K562 (cell line): ENCODE measurements at regions not wholly inside any gene's neighbourhood (a gene's known extent, or its start where the extent isn't known, plus 50 kb on each side); places are given as distances from the start of the nearest gene placed in this dataset.

Experiments
- AFF4 ChIP-seq: sonication (generic); formaldehyde crosslinking; IDR thresholded peaks from 2 replicates; pipeline ENCODE4 v1.8.0; 2023; ENCODE audit warnings: mild to moderate bottlenecking, missing genetic modification reagents
- EZH2 ChIP-seq: IDR thresholded peaks from 2 replicates; pipeline ENCODE4 v1.6.1; 2012; ENCODE audit warnings: low read depth, mild to moderate bottlenecking, inconsistent platforms, low read length, borderline replicate concordance
- FOSL1 ChIP-seq: fragments of 200-800 bp; sonication (Bioruptor generic); conservative IDR thresholded peaks from 2 replicates; pipeline ENCODE4 v1.6.1; 2016; ENCODE audit warnings: missing genetic modification characterization, missing compliant biosample characterization
- HCFC1 ChIP-seq: IDR thresholded peaks from 2 replicates; pipeline ENCODE4 v1.6.1; 2012; ENCODE audit warnings: low read depth, low read length, improper control_type of control experiment
- MBD1 ChIP-seq: fragments of 250-450 bp; sonication (Bioruptor Pico); IDR thresholded peaks from 2 replicates; pipeline ENCODE4 v1.8.0; 2022; ENCODE audit warnings: inconsistent platforms
- NR1H2 ChIP-seq: sonication (generic); formaldehyde crosslinking; IDR thresholded peaks from 2 replicates; pipeline ENCODE4 v1.4.0; 2020; ENCODE audit warnings: mild to moderate bottlenecking, missing genetic modification reagents
- PATZ1 ChIP-seq: fragments of 250-450 bp; sonication (Bioruptor Pico); IDR thresholded peaks from 2 replicates; pipeline ENCODE4 v1.5.0; 2020; ENCODE audit warnings: mild to moderate bottlenecking, borderline replicate concordance
- POLR2A ChIP-seq: fragments of 450-650 bp; conservative IDR thresholded peaks from 2 replicates; pipeline ENCODE4 v1.6.1; 2016
- POLR2AphosphoS5 ChIP-seq: IDR thresholded peaks from 2 replicates; pipeline ENCODE4 v1.6.1; 2011; ENCODE audit warnings: mild to moderate bottlenecking, low read depth, low read length, moderate library complexity; ENCODE audit not compliant: control insufficient read depth, insufficient read depth
- POLR3A ChIP-seq: IDR thresholded peaks from 2 replicates; pipeline ENCODE4 v1.6.1; 2011; ENCODE audit warnings: borderline replicate concordance, mild to moderate bottlenecking, moderate library complexity; ENCODE audit not compliant: insufficient read length, insufficient read depth; ENCODE audit errors: extremely low read depth
- RBM14 ChIP-seq: fragments of 200-400 bp; formaldehyde crosslinking; IDR thresholded peaks from 2 replicates; pipeline ENCODE4 v1.6.1; 2018; ENCODE audit warnings: low read depth, mild to moderate bottlenecking, low read length, moderate library complexity, borderline replicate concordance; ENCODE audit not compliant: insufficient read depth
- TAF9B ChIP-seq: fragments of 450-650 bp; IDR thresholded peaks from 2 replicates; pipeline ENCODE4 v1.6.1; 2018; ENCODE audit warnings: mild to moderate bottlenecking; ENCODE audit not compliant: partially characterized antibody

- TF ChIP-seq HCFC1 (no peak), POLR3A (no peak), PATZ1 (CRISPR knock-in tag) (no peak), POLR2A (no peak), NR1H2 (CRISPR knock-in tag) (no peak), POLR2AphosphoS5 (no peak), EZH2 (no peak), TAF9B (no peak), MBD1 (CRISPR knock-in tag) (no peak), FOSL1 (tag) (no peak), AFF4 (CRISPR knock-in tag) (no peak), RBM14 (no peak)
Measured at GRCh38 chr13:80901111-80901510, 560.2 kb upstream of the SPRY2 start.
